Thyroid gland (tissue), 4 donors: ENCODE measurements at regions not wholly inside any gene's neighbourhood (a gene's known extent, or its start where the extent isn't known, plus 50 kb on each side); places are given as distances from the start of the nearest gene placed in this dataset.

Experiments
- CTCF ChIP-seq, 6 experiments: fragments of 200-600 bp in 3 of 6; fragments of 450-650 bp in 3 of 6; sonication (generic) in 3 of 6; IDR thresholded peaks; one replicate each; pipeline ENCODE4 v1.5.1; 2016 to 2019; ENCODE audit warnings: antibody characterized with exemption in 6 of 6, mild to moderate bottlenecking in 2 of 6, inconsistent platforms in 1 of 6, moderate library complexity in 1 of 6
- POLR2A ChIP-seq, 2 donors: fragments of 450-650 bp; IDR thresholded peaks; one replicate each; pipeline ENCODE4 v1.6.1; 2017; ENCODE audit warnings: antibody characterized with exemption in 2 of 2, mild to moderate bottlenecking in 2 of 2, moderate library complexity in 1 of 2

DNA sequence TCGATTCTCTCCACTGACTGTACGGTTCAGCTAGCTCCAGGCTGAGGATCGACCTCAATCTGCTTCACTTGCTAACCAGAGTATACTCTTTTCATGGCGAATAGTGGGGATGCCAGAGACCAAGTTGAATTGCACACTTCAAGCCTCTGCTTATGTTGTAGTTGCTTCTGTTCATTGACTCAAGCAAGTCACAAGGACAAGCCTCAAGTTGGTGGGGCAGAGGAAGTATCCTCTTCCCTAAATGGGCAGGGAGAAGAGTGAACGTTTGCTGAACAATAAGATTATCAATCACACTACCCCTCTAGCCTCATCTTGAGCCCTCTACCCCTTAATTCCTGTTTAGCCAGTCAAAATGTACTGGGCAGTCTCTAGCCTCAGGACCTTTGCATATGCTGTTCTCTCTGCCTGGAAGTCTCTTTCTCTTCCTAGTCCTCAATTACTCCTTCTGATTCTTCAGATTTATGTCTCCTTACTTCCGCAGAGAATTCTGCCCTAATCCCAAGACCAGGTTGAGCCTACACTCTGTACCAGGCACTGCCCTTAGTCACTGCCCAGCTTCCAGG, 390.4 kb upstream of the PROK2 start:
- no peak for TF ChIP-seq CTCF (IDR thresholded peaks at IDR 0.05)
- no peak for TF ChIP-seq POLR2A (IDR thresholded peaks at IDR 0.05)
